ENCODE measurements at regions not wholly inside any gene's neighbourhood (a gene's known extent, or its start where the extent isn't known, plus 50 kb on each side); places are given as distances from the start of the nearest gene placed in this dataset.

- no peak for TF ChIP-seq CTCF (IDR thresholded peaks at IDR 0.05)
- no peak for TF ChIP-seq POLR2A (IDR thresholded peaks at IDR 0.05)
Measured at GRCh38 chr17:79521225-79521624, 89.6 kb downstream of the RBFOX3 start.
